GM21528 (cell line): ENCODE measurements at regions not wholly inside any gene's neighbourhood (a gene's known extent, or its start where the extent isn't known, plus 50 kb on each side); places are given as distances from the start of the nearest gene placed in this dataset.

Experiments used
- ATAC-seq: cut with Tn5 transposase; IDR thresholded peaks from one replicate; pipeline ENCODE4 v1.9.1; 2021; ENCODE audit warnings: mild to moderate bottlenecking, moderate library complexity; ENCODE audit not compliant: unreplicated experiment, low FRiP score

- no peak for ATAC-seq
These were observed 130.8 kb upstream of the LNX1 start for GRCh38 chr4:53722110-53722509.

- ATAC-seq, result no peak
These were observed 130.0 kb upstream of the LNX1 start for GRCh38 chr4:53721263-53721662.

- ATAC-seq, result no peak
These were observed 129.5 kb upstream of the LNX1 start for GRCh38 chr4:53720776-53721175.

- ATAC-seq, result no peak
These were observed 125.8 kb upstream of the LNX1 start for GRCh38 chr4:53717064-53717549.

GRCh38 chr4:53716471-53717063, 125.3 kb upstream of the LNX1 start:
- no peak for ATAC-seq

- no peak for ATAC-seq
These were observed 124.7 kb upstream of the LNX1 start for GRCh38 chr4:53716011-53716410.

GRCh38 chr4:53714236-53715140, 123.2 kb upstream of the LNX1 start:
- no peak for ATAC-seq

- no peak for ATAC-seq
These were observed 122.5 kb upstream of the LNX1 start for GRCh38 chr4:53713767-53714166.

- ATAC-seq, result no peak
These were observed 122.0 kb upstream of the LNX1 start for GRCh38 chr4:53713296-53713695.

- ATAC-seq, result no peak
These were observed 121.2 kb upstream of the LNX1 start for GRCh38 chr4:53712408-53713020.

- no peak for ATAC-seq
These were observed 120.6 kb upstream of the LNX1 start for GRCh38 chr4:53711926-53712325.

GRCh38 chr4:53709693-53710092, 118.4 kb upstream of the LNX1 start:
- no peak for ATAC-seq

- no peak for ATAC-seq
These were observed 116.2 kb upstream of the LNX1 start for GRCh38 chr4:53707491-53707890.

- peak; percentile 35 for ATAC-seq
These were observed 115.2 kb upstream of the LNX1 start for GRCh38 chr4:53706422-53707032.

- ATAC-seq, result no peak
These were observed 114.7 kb upstream of the LNX1 start for GRCh38 chr4:53705972-53706371.

- no peak for ATAC-seq
These were observed 114.0 kb upstream of the LNX1 start for GRCh38 chr4:53705151-53705764.

- ATAC-seq, result no peak
These were observed 113.0 kb upstream of the LNX1 start for GRCh38 chr4:53704329-53704728.

GRCh38 chr4:53703267-53703655, 112.0 kb upstream of the LNX1 start:
- no peak for ATAC-seq

- ATAC-seq, result peak; percentile 77
These were observed 111.3 kb upstream of the LNX1 start for GRCh38 chr4:53702334-53703266.
